Activated CD8-positive, alpha-beta T cell treated with anti-CD3 and anti-CD28 coated beads for 36 hours (primary cell): ENCODE measurements at regions not wholly inside any gene's neighbourhood (a gene's known extent, or its start where the extent isn't known, plus 50 kb on each side); places are given as distances from the start of the nearest gene placed in this dataset.
"Not testable (repeated sequence)": the region's sequence is repeated elsewhere in the genome, so short reads cannot be mapped to it uniquely, and the experiment has no call there.

Source experiments
- ATAC-seq: fragments of 200-7000 bp; cut with Tn5 transposase; one replicate; pipeline ENCODE4 v1.10.0; 2021; ENCODE audit warnings: mild to moderate bottlenecking, moderate library complexity
- CTCF ChIA-PET: fragments of 350-600 bp; sonication (Branson Sonifier 250); formaldehyde crosslinking; loops from one replicate; lab custom pipeline; 2021; ENCODE audit warnings: antibody characterized with exemption; lab: Charles Lee
- POLR2A ChIA-PET: fragments of 350-600 bp; sonication (Branson Sonifier 250); formaldehyde crosslinking; loops from one replicate; lab custom pipeline; 2021; ENCODE audit warnings: antibody characterized with exemption; lab: Charles Lee
- DNase-seq: peaks from one replicate; pipeline ENCODE4 v3.0.0-alpha.2; 2020
- H3K27ac Mint-ChIP-seq: one replicate; pipeline ENCODE4 v1.8.0; 2021; ENCODE audit warnings: mild to moderate bottlenecking, mixed read lengths
- H3K27me3 Mint-ChIP-seq: one replicate; pipeline ENCODE4 v1.8.0; 2021; ENCODE audit warnings: mixed read lengths
- H3K36me3 Mint-ChIP-seq: one replicate; pipeline ENCODE4 v1.8.0; 2021; ENCODE audit warnings: low read depth, mixed read lengths
- H3K4me1 Mint-ChIP-seq: one replicate; pipeline ENCODE4 v1.8.0; 2021; ENCODE audit warnings: low read depth, mixed read lengths
- H3K4me3 Mint-ChIP-seq: one replicate; pipeline ENCODE4 v1.8.0; 2021; ENCODE audit warnings: mild to moderate bottlenecking, moderate library complexity, mixed read lengths
- H3K9me3 Mint-ChIP-seq: one replicate; pipeline ENCODE4 v1.8.0; 2021; ENCODE audit warnings: mixed read lengths
- intact Hi-C: fragments of 100-400 bp; cut with micrococcal nuclease; formaldehyde crosslinking; loops from one replicate; pipeline ENCODE4 v1.10.0; 2022
- TF ChIP-seq, protein P1 (sequence below): fragments of 200-600 bp; IDR thresholded peaks from one replicate; pipeline ENCODE4 v1.8.0; 2022; ENCODE audit warnings: antibody characterized with exemption, mild to moderate bottlenecking

DNA sequence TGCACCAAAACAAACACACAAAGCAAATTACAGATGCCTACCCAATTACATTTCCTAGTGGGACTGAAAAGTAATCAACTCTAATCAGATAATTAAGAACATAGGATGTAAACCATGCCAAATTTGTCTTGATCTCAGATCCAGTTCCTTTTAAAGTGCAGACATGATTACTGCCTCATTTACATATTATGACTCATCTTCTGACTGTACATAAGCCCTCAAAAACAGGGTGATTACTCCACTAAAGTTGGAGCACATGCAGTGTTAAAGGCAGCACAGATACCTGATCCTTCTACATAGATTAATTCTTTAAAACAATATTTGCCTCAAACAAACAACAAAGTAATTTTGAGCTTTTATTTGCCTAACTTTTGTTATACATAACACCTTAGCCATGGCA lies 337.2 kb downstream of the RPS29 start:
- Mint-ChIP-seq H3K27me3 (peaks cover 10% of the 10 kb centered on the region), H3K4me3 (no peak overlapping the region), H3K36me3 (no peaks in the 10 kb centered on the region), H3K27ac (no peak overlapping the region), H3K9me3 (no peaks in the 10 kb centered on the region), H3K4me1 (no peaks in the 10 kb centered on the region)
- no peak for DNase-seq
- ChIA-PET CTCF (no interaction called here), POLR2A (no interaction called here)
- intact Hi-C loops = no loop called here
- TF ChIP-seq, protein P1, sequence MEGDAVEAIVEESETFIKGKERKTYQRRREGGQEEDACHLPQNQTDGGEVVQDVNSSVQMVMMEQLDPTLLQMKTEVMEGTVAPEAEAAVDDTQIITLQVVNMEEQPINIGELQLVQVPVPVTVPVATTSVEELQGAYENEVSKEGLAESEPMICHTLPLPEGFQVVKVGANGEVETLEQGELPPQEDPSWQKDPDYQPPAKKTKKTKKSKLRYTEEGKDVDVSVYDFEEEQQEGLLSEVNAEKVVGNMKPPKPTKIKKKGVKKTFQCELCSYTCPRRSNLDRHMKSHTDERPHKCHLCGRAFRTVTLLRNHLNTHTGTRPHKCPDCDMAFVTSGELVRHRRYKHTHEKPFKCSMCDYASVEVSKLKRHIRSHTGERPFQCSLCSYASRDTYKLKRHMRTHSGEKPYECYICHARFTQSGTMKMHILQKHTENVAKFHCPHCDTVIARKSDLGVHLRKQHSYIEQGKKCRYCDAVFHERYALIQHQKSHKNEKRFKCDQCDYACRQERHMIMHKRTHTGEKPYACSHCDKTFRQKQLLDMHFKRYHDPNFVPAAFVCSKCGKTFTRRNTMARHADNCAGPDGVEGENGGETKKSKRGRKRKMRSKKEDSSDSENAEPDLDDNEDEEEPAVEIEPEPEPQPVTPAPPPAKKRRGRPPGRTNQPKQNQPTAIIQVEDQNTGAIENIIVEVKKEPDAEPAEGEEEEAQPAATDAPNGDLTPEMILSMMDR = no peak
- ATAC-seq = no peak

DNA sequence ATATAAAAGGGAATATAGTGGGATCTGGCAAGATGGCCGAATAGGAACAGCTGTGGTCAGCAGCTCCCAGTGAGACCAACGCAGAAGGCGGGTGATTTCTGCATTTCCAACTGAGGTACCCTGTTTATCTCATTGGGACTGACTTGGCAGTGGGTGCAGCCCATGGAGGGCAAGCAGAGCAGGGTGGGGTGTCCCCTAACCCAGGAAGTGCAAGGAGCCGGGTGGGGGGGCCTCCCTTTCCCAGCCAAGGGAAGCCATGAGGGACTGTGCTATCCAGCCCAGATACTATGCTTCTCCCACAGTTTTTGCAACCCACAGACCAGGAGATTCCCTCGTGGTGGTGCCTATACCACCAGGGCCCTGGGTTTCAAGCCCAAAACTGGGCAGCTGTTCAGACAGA lies 342.4 kb downstream of the RPS29 start:
- CTCF ChIA-PET, POLR2A ChIA-PET, intact Hi-C loops, H3K9me3 Mint-ChIP-seq, H3K27me3 Mint-ChIP-seq, H3K27ac Mint-ChIP-seq, ATAC-seq, H3K4me1 Mint-ChIP-seq, H3K36me3 Mint-ChIP-seq, DNase-seq, H3K4me3 Mint-ChIP-seq: not testable (repeated sequence)

GRCh38 chr14:49240383-49240782 lies 345.8 kb downstream of the RPS29 start:
- H3K9me3 Mint-ChIP-seq = peaks cover 4% of the 10 kb centered on the region
- no peak overlapping the region for H3K4me3 Mint-ChIP-seq
- ATAC-seq = no peak
- POLR2A ChIA-PET = no interaction called here
- intact Hi-C loops = no loop called here
- H3K27ac Mint-ChIP-seq = no peak overlapping the region
- H3K36me3 Mint-ChIP-seq = no peaks in the 10 kb centered on the region
- no peaks in the 10 kb centered on the region for H3K4me1 Mint-ChIP-seq
- no peak for DNase-seq
- CTCF ChIA-PET = no interaction called here
- TF ChIP-seq, protein P1 = no peak
- H3K27me3 Mint-ChIP-seq = peaks cover 6% of the 10 kb centered on the region

- H3K4me1 Mint-ChIP-seq = no peaks in the 10 kb centered on the region
- no peaks in the 10 kb centered on the region for H3K9me3 Mint-ChIP-seq
- no peaks in the 10 kb centered on the region for H3K36me3 Mint-ChIP-seq
- DNase-seq (no peak), ATAC-seq (no peak)
- ChIA-PET CTCF (no interaction called here), POLR2A (no interaction called here)
- TF ChIP-seq, protein P1 = no peak
- H3K27me3 Mint-ChIP-seq = peaks cover 2% of the 10 kb centered on the region
- intact Hi-C loops = no loop called here
- H3K4me3 Mint-ChIP-seq = no peak overlapping the region
- no peak overlapping the region for H3K27ac Mint-ChIP-seq
These were observed 357.6 kb downstream of the RPS29 start for GRCh38 chr14:49228552-49228951.

GRCh38 chr14:49221316-49221715 lies 364.9 kb downstream of the RPS29 start:
- intact Hi-C loops = no loop called here
- POLR2A ChIA-PET = no interaction called here
- H3K9me3 Mint-ChIP-seq = no peaks in the 10 kb centered on the region
- H3K4me1 Mint-ChIP-seq = no peaks in the 10 kb centered on the region
- CTCF ChIA-PET = no interaction called here
- ATAC-seq (no peak), DNase-seq (no peak)
- H3K27ac Mint-ChIP-seq = no peak overlapping the region
- H3K27me3 Mint-ChIP-seq = peaks cover 3% of the 10 kb centered on the region
- no peak overlapping the region for H3K4me3 Mint-ChIP-seq
- TF ChIP-seq, protein P1 = no peak
- H3K36me3 Mint-ChIP-seq = no peaks in the 10 kb centered on the region

GRCh38 chr14:49220492-49220891 lies 365.7 kb downstream of the RPS29 start:
- Mint-ChIP-seq H3K4me1 (no peaks in the 10 kb centered on the region), H3K27me3 (peaks cover 3% of the 10 kb centered on the region), H3K4me3 (no peak overlapping the region), H3K27ac (no peak overlapping the region), H3K36me3 (no peaks in the 10 kb centered on the region), H3K9me3 (no peaks in the 10 kb centered on the region)
- TF ChIP-seq, protein P1 = no peak
- ATAC-seq = no peak
- DNase-seq = no peak
- intact Hi-C loops = no loop called here
- CTCF ChIA-PET = no interaction called here
- POLR2A ChIA-PET = no interaction called here
